ENCODE measurements at regions not wholly inside any gene's neighbourhood (a gene's known extent, or its start where the extent isn't known, plus 50 kb on each side); places are given as distances from the start of the nearest gene placed in this dataset.
A peak's percentile ranks its signal among the peaks of the same experiment; 100 is the strongest.

DNA sequence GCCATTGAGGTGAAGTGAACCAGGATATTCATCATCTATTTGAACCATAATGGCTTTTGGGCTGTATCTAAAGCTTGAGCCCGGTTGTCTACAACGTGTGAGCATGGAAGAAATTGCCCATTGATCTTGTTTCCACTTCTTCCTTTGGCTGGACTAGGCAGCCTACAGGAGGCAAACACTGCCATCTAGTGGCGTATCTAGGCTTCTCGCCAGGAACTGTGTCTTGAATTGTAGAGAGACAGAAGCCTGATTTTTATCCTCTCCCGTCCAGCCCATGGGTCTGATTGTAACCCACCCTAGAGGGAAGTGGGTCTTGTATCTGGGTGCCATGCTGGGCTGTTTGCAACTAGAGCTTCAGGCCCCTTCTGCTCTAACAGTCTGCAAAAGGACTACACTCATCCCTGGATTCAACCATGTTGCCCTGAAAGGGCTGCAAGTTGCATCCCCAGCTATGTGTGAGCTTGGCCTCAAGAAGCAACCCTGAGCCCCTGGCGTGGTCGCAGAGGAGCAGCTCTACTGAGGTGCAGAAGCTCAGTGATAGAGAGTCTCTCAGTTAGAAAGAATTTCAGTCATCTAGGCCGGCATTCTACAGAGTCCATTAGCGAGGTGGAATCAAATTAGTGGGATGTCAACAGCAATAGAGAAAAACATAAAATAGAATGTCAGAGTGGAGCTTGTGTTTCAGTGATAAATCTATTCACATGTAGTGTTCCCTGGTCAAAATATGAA, 170.2 kb upstream of the UMPS start:
- H3K27me3 Mint-ChIP-seq (ENCODE audit: low read depth, poor library complexity), result peaks cover 12% of the 10 kb centered on the region
- H3K9me3 Mint-ChIP-seq, result no peaks in the 10 kb centered on the region
- DNase-seq, result peak; percentile 77
- peaks cover 3% of the 10 kb centered on the region for H3K4me1 Mint-ChIP-seq
- no peaks in the 10 kb centered on the region for H3K36me3 Mint-ChIP-seq (ENCODE audit: low read depth)
- no peak overlapping the region for H3K4me3 Mint-ChIP-seq
- H3K27ac Mint-ChIP-seq, result no peak overlapping the region
- TF ChIP-seq, protein P1, sequence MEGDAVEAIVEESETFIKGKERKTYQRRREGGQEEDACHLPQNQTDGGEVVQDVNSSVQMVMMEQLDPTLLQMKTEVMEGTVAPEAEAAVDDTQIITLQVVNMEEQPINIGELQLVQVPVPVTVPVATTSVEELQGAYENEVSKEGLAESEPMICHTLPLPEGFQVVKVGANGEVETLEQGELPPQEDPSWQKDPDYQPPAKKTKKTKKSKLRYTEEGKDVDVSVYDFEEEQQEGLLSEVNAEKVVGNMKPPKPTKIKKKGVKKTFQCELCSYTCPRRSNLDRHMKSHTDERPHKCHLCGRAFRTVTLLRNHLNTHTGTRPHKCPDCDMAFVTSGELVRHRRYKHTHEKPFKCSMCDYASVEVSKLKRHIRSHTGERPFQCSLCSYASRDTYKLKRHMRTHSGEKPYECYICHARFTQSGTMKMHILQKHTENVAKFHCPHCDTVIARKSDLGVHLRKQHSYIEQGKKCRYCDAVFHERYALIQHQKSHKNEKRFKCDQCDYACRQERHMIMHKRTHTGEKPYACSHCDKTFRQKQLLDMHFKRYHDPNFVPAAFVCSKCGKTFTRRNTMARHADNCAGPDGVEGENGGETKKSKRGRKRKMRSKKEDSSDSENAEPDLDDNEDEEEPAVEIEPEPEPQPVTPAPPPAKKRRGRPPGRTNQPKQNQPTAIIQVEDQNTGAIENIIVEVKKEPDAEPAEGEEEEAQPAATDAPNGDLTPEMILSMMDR (IDR thresholded peaks at IDR 0.05), result peak; percentile 94

DNA sequence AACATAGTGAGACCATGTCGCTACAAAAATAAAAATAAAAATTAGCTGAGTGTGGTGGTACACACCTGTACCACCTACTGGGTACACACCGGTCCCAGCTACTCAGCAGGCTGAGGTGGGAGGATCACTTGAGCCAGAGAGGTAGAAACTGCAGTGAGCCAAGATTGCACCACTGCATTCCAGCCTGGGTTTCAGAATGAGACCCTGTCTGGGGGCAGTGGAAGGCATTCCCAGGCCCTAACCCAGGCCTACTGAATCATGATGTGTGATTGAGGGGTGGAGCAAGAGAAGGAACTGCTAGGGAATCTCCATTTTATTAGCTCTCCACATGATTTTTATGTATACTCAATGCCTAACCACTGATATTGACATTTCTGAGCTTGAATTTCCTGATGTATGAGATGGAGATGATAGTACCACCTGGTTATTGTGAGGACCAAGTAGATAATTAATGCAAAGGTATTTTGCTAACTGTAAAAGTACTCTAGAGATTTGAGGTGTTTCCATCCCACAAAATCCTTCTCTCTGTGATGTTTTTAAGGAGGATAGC, 169.5 kb upstream of the UMPS start:
- H3K4me1 Mint-ChIP-seq, result peaks cover 9% of the 10 kb centered on the region
- H3K9me3 Mint-ChIP-seq, result no peaks in the 10 kb centered on the region
- no peaks in the 10 kb centered on the region for H3K36me3 Mint-ChIP-seq (ENCODE audit: low read depth)
- no peak overlapping the region for H3K27ac Mint-ChIP-seq
- peaks cover 18% of the 10 kb centered on the region for H3K27me3 Mint-ChIP-seq (ENCODE audit: low read depth, poor library complexity)
- TF ChIP-seq, protein P1 (IDR thresholded peaks at IDR 0.05), result no peak
- no peak for DNase-seq
- H3K4me3 Mint-ChIP-seq, result no peak overlapping the region

DNA sequence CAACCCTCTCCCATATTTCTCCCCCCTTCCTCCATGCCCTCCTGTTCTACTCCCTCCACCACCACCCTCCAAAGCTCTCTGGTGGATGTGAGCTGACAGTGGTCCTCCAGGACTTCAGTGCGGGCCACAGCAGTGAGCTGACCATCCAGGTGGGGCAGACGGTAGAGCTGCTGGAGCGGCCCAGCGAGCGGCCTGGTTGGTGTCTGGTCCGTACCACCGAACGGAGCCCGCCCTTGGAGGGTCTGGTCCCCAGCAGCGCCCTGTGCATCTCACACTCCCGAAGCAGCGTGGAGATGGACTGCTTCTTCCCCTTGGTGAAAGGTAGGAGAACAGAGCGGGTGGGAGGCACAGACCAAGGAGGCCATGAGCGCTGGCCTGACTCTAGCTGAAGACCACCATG, 167.5 kb upstream of the UMPS start:
- H3K27me3 Mint-ChIP-seq (ENCODE audit: low read depth, poor library complexity), result peaks cover 20% of the 10 kb centered on the region
- H3K9me3 Mint-ChIP-seq, result no peaks in the 10 kb centered on the region

DNA sequence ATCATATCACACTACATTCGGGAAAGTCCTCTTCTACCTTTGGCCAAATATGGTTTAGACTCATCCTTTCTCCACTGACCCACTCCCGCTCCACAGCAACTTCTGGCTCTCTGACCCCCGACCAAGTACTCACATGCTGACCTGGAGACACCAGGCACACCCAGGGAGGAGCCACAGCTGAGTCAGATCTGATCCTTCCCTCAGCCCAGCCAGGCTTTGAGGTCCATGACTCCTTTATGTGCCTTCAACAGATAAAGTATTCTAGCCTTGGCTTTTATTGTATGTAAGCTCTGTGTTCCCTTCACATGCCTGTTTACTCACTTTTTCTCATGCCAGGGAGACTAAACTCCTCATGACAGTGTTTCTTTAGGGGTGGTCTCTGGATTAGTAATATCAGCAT, 166.9 kb upstream of the UMPS start:
- H3K4me3 Mint-ChIP-seq, result no peak overlapping the region
- H3K27me3 Mint-ChIP-seq (ENCODE audit: low read depth, poor library complexity), result peaks cover 20% of the 10 kb centered on the region
- no peaks in the 10 kb centered on the region for H3K36me3 Mint-ChIP-seq (ENCODE audit: low read depth)
- TF ChIP-seq, protein P1 (IDR thresholded peaks at IDR 0.05), result no peak
- peaks cover 9% of the 10 kb centered on the region for H3K4me1 Mint-ChIP-seq
- H3K9me3 Mint-ChIP-seq, result no peaks in the 10 kb centered on the region
- no peak for DNase-seq
- H3K27ac Mint-ChIP-seq, result no peak overlapping the region

More for the DNA sequence above, 167.5 kb upstream of the UMPS start:
- H3K4me3 Mint-ChIP-seq, result no peak overlapping the region
- H3K4me1 Mint-ChIP-seq, result peaks cover 9% of the 10 kb centered on the region
- TF ChIP-seq, protein P1 (IDR thresholded peaks at IDR 0.05), result no peak
- H3K36me3 Mint-ChIP-seq (ENCODE audit: low read depth), result no peaks in the 10 kb centered on the region
- H3K27ac Mint-ChIP-seq, result no peak overlapping the region
- no peak for DNase-seq

DNA sequence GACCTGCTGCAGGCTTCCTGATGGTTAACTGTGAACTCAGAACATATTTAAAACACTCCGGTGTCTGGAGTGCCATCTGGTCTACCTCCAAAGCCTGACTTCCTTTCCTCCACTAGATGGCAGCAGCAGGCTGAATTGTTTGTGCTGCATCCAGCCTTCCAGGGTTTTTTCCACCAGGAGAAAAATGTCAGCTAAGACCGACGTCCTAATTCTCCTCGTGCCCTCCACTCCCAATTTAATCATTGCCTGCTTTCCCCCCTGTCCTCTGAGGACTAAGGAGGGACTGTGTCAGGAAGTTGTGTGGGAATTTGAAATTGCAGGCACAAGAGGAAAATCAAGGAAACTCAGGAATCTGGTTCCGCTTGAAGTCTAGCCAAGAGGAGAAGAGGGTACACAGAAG, 165.2 kb upstream of the UMPS start:
- H3K4me1 Mint-ChIP-seq, result peaks cover 9% of the 10 kb centered on the region
- no peaks in the 10 kb centered on the region for H3K9me3 Mint-ChIP-seq
- H3K4me3 Mint-ChIP-seq, result no peak overlapping the region
- peak; percentile 79 for DNase-seq
- TF ChIP-seq, protein P1 (IDR thresholded peaks at IDR 0.05), result peak; percentile 88
- H3K36me3 Mint-ChIP-seq (ENCODE audit: low read depth), result no peaks in the 10 kb centered on the region
- peaks cover 25% of the 10 kb centered on the region for H3K27me3 Mint-ChIP-seq (ENCODE audit: low read depth, poor library complexity)
- H3K27ac Mint-ChIP-seq, result no peak overlapping the region

DNA sequence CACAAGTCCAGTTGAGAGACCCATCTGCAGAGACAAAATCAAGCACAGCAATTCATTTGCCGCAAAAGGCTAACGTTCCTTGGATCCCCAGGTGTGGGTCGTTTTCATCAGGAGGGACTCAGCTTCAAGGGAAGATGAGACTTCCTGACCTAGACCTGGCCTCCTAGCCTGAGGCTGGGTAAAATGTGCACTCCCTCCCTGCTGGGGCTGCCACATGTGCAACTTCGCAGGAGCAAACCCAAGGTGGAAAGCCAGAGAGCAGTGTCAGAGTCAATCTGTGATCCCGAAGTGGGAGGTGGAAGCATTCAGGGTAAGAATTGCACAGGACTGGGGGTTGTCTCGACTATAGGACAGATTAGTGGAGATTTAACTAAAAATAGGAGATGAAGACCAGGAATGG, 164.7 kb upstream of the UMPS start:
- H3K27ac Mint-ChIP-seq, result no peak overlapping the region
- H3K9me3 Mint-ChIP-seq, result no peaks in the 10 kb centered on the region
- TF ChIP-seq, protein P1 (IDR thresholded peaks at IDR 0.05), result no peak
- no peak overlapping the region for H3K4me3 Mint-ChIP-seq
- no peaks in the 10 kb centered on the region for H3K36me3 Mint-ChIP-seq (ENCODE audit: low read depth)
- DNase-seq, result no peak
- peaks cover 21% of the 10 kb centered on the region for H3K27me3 Mint-ChIP-seq (ENCODE audit: low read depth, poor library complexity)
- peaks cover 9% of the 10 kb centered on the region for H3K4me1 Mint-ChIP-seq

Data from nephron progenitor cell (in vitro differentiated cells).